ENCODE measurements at regions not wholly inside any gene's neighbourhood (a gene's known extent, or its start where the extent isn't known, plus 50 kb on each side); places are given as distances from the start of the nearest gene placed in this dataset.

- ATAC-seq (no peak), DNase-seq (ENCODE audit: low read depth, low spot score) (no peak)
- in situ Hi-C loops (cut with HindIII; ENCODE audit: low pct_unique_long_range_greater_than_20kb, low sequenced_read_pairs) (no loop called here), intact Hi-C loops (cut with micrococcal nuclease; ENCODE audit: unreplicated experiment) (no loop called here)
- TF ChIP-seq TCF7L2 (IDR thresholded peaks at IDR 0.05; ENCODE audit: low read depth, low read length) (no peak), SIN3A (IDR thresholded peaks at IDR 0.05; ENCODE audit: borderline replicate concordance, insufficient read depth, low read depth, low read length) (no peak), CTCF (IDR thresholded peaks at IDR 0.05) (no peak), REST (IDR thresholded peaks at IDR 0.05; ENCODE audit: insufficient read depth in 1 of 2, low read depth in 2 of 2, low read length in 1 of 2) (no peak), POLR2AphosphoS5 (IDR thresholded peaks at IDR 0.05; ENCODE audit: low read depth, low read length) (no peak)
- ChIA-PET POLR2A (no interaction called here), CTCF (no interaction called here)
- H3K36me3 ChIP-seq (ENCODE audit: control insufficient read depth, insufficient read depth, low read length): no peaks in the 10 kb centered on the region
- no peak overlapping the region; the same call in 1 of the 2 replicates for H3K27ac ChIP-seq (ENCODE audit: low read length)
- no TSS peak for BruUV-seq (replicated peaks)
- H3K4me3 ChIP-seq (ENCODE audit: low read depth in 2 of 2, low read length in 2 of 2): no peak overlapping the region
- H3K27me3 ChIP-seq (ENCODE audit: control insufficient read depth, insufficient read depth, low read length): no peaks in the 10 kb centered on the region
- peaks cover 8% of the 10 kb centered on the region; the same call in 1 of the 2 replicates for H3K9me3 ChIP-seq (ENCODE audit: control insufficient read depth, insufficient read depth, low read depth, low read length)
- H3K4me1 ChIP-seq (ENCODE audit: control insufficient read depth, insufficient read depth, low read length): peaks cover 9% of the 10 kb centered on the region; the same call in 1 of the 2 replicates
These were observed 106.1 kb downstream of the EOMES start for GRCh38 chr3:27616031-27616430.

- ChIA-PET POLR2A (no interaction called here), CTCF (no interaction called here)
- in situ Hi-C loops (cut with HindIII; ENCODE audit: low pct_unique_long_range_greater_than_20kb, low sequenced_read_pairs): no loop called here
- ATAC-seq (no peak), DNase-seq (ENCODE audit: low read depth, low spot score) (no peak)
- Histone ChIP-seq H3K27me3 (ENCODE audit: control insufficient read depth, insufficient read depth, low read length) (no peaks in the 10 kb centered on the region), H3K36me3 (ENCODE audit: control insufficient read depth, insufficient read depth, low read length) (no peaks in the 10 kb centered on the region), H3K27ac (ENCODE audit: low read length) (no peak overlapping the region), H3K9me3 (ENCODE audit: control insufficient read depth, insufficient read depth, low read depth, low read length) (peaks cover 8% of the 10 kb centered on the region; the same call in 1 of the 2 replicates), H3K4me3 (ENCODE audit: low read depth in 2 of 2, low read length in 2 of 2) (no peak overlapping the region), H3K4me1 (ENCODE audit: control insufficient read depth, insufficient read depth, low read length) (peaks cover 9% of the 10 kb centered on the region; the same call in 1 of the 2 replicates)
- BruUV-seq (replicated peaks): no TSS peak
- intact Hi-C loops (cut with micrococcal nuclease; ENCODE audit: unreplicated experiment): no loop called here
- TF ChIP-seq POLR2AphosphoS5 (IDR thresholded peaks at IDR 0.05; ENCODE audit: low read depth, low read length) (no peak), CTCF (IDR thresholded peaks at IDR 0.05) (no peak), SIN3A (IDR thresholded peaks at IDR 0.05; ENCODE audit: borderline replicate concordance, insufficient read depth, low read depth, low read length) (no peak), REST (IDR thresholded peaks at IDR 0.05; ENCODE audit: insufficient read depth in 1 of 2, low read depth in 2 of 2, low read length in 1 of 2) (no peak), TCF7L2 (IDR thresholded peaks at IDR 0.05; ENCODE audit: low read depth, low read length) (no peak)
These were observed 106.6 kb downstream of the EOMES start for GRCh38 chr3:27615555-27615954.

All from Panc1 (cell line).